Epithelial cell of proximal tubule (primary cell): ENCODE measurements at regions not wholly inside any gene's neighbourhood (a gene's known extent, or its start where the extent isn't known, plus 50 kb on each side); places are given as distances from the start of the nearest gene placed in this dataset.
"Not testable (repeated sequence)": the region's sequence is repeated elsewhere in the genome, so short reads cannot be mapped to it uniquely, and the experiment has no call there.

Experiments used
- DNase-seq: peaks from one replicate; pipeline ENCODE4 v3.0.0-alpha.2; 2011; ENCODE audit warnings: low read depth
- H3K4me3 ChIP-seq: 2 replicates; pipeline ENCODE4 v1.5.1; 2011; ENCODE audit warnings: low read depth, mild to moderate bottlenecking, low read length
- TF ChIP-seq, protein P1 (sequence below): conservative IDR thresholded peaks from 2 replicates; pipeline ENCODE4 v1.5.1; 2012; ENCODE audit warnings: low read depth, mild to moderate bottlenecking, low read length

DNA sequence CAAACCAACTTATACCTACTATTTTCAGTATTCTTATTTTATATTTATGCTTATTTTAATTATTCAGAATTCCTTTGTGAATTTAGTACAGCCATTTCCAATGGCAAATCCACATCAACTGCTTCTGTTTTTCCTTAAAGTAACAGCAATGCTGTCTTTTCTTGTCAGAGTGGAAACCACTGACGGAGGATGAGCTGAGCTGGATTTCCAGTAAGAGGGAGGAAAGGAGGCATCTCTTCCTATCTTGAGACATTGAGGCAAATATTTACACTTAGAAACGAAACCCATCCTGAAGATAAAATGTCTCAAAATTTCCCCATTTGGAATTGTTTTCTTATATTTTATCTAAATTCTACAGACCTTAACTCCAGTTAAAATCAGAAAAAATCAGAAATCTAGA is 66.1 kb upstream of the SLC44A3 start:
- TF ChIP-seq, protein P1, sequence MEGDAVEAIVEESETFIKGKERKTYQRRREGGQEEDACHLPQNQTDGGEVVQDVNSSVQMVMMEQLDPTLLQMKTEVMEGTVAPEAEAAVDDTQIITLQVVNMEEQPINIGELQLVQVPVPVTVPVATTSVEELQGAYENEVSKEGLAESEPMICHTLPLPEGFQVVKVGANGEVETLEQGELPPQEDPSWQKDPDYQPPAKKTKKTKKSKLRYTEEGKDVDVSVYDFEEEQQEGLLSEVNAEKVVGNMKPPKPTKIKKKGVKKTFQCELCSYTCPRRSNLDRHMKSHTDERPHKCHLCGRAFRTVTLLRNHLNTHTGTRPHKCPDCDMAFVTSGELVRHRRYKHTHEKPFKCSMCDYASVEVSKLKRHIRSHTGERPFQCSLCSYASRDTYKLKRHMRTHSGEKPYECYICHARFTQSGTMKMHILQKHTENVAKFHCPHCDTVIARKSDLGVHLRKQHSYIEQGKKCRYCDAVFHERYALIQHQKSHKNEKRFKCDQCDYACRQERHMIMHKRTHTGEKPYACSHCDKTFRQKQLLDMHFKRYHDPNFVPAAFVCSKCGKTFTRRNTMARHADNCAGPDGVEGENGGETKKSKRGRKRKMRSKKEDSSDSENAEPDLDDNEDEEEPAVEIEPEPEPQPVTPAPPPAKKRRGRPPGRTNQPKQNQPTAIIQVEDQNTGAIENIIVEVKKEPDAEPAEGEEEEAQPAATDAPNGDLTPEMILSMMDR: no peak
- no peak overlapping the region for H3K4me3 ChIP-seq
- DNase-seq: no peak

DNA sequence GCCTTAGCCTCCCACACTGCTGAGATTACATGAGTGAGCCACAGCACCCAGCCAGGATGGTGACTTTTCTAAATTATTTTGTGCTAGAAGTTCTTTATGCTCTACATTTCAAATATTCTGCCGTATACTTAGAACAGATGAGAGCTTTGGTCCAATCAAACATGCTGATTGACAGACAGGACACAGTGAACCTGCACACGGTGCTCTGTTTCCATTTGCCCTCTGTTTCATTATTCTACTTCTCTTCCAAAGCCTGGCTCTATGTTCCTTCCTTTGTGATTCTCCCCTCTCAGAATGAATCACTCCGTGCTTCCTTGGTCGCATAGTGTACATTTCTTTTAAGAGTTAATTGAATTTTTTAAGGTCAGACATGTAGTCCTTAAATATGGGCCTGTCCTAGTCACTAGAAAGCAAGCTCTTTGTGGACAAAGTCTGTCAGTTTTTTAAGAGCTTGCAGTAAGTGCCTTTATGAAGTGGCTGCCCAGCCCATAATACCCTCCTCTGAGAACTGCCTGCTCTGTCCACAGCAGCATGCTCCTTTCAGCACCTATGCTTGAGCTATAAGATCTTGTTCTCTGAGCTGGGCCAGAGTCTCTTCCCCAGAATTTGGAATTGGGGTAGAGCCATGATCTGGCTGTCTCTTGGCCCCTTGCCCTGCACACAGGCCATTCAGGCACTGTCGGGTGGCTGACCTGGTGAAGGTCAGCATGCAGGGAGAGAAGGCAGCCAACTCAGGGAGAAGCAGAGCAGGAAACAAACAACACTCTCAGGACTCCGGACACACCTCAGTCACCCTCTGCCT is 66.8 kb upstream of the SLC44A3 start:
- no peak overlapping the region for H3K4me3 ChIP-seq
- DNase-seq: no peak
- TF ChIP-seq, protein P1: no peak

DNA sequence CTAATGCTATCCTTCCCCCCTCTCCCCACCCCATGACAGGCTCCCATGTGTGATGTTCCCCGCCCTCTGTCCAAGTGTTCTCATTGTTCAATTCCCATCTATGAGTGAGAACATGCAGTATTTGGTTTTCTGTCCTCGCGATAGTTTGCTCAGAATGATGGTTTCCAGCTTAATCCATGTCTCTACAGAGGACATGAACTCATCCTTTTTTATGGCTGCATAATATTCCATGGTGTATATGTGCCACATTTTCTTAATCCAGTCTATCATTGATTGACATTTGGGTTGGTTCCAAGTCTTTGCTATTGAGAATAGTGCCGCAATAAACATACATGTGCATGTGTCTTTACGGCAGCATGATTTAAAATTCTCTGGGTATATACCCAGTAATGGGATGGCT is 68.7 kb upstream of the SLC44A3 start:
- DNase-seq, H3K4me3 ChIP-seq: not testable (repeated sequence)

DNA sequence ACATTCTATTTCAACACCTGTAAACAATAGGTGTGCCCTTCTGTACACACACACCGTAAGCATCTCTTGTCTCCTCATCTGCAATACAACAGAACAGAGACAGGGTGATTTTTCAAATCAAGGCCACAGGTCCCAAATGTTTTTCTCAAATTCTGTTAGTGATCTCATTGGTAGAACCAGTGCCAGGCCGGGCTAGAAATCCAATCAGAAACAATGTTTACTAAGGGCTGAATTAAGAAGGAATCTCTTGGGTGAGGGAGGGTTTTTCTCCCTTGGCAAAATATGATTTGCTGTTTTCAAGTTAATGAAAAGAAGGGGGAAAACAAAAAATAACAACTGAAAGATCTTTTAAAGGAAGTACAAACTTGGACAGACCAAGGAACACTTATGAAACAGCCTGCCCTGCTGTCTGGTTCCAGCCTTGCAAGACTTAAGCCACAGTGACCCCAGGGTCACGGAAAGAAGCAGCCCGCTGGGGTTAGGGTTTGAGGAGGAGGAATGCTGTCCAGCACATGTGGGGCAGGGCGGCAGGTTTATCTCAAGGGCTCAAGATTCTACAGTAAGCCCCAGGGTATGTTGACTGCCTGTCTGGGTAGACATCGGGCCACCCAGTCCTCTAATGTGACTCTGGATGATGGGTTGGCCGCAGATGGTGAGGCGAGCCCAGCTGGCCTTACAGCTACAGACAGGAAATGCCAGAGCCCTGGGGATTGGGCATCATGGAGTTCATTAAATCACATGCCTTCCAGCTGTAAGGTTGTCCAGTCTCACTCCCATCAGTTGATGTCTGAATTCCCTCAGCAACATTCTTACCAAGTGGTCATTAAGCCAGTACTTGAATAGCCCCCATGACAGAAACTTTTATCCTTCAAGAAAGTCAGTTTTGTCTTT is 73.3 kb upstream of the SLC44A3 start:
- TF ChIP-seq, protein P1: no peak
- no peak for DNase-seq
- no peak overlapping the region for H3K4me3 ChIP-seq

DNA sequence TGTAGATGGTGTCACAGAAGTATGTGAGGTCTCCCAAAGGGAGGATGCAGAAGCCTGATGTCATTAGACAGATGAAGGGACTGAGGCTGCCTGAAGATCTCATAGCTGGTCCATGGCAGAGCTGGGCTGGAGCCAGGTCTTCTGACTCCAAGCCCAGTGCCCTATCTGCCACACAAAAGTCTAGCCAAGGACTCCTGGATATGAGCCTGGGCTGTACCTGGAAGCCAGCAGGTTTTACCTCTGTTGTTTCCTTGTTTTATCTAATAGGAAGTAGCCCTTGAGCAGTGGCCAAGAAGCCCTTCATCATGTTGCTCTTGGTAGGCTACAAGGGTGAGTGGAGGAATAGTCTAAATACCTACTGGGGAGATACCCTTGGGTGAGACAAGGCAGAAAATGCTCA is 74.4 kb upstream of the SLC44A3 start:
- H3K4me3 ChIP-seq: no peak overlapping the region
- TF ChIP-seq, protein P1: no peak
- no peak for DNase-seq

DNA sequence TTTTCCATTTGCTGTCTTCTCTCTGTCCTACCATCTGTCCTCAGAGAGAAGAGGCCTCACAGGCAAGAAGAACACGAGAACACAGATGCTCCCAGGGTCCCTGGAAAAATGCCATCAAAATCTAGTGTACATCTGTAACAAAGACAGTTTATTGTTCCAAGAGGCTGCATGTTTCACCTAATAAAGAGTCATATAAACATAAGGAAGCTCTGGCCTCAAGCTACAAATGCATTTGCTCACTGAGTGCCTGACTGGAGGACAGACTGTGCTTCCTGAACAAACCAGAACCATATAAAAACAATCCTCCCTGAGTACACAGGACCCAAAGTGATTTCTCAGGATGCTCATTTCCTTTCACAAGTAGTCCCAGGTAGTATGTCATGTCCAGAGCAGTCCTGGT is 76.3 kb upstream of the SLC44A3 start:
- no peak for DNase-seq
- TF ChIP-seq, protein P1: no peak
- H3K4me3 ChIP-seq: no peak overlapping the region

DNA sequence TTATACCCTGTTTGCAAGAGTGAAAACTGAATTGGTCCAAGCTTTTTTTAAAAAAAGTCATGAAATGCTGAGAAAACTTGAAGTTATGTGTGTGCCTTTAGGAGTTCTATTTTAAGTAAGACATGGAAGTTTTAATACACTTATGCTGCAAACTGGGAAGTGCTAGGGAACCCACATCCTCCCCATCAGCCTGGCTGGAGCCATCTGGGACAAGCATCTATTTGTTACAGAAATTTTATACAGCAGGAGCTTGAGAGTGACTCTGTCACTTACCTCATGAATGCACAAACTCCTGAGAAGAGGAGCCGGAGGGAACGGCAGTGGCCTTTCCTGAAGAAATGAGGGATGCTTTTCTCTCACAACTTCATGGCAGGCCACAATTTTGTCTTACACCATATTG is 78.2 kb upstream of the SLC44A3 start:
- no peak for DNase-seq
- no peak overlapping the region for H3K4me3 ChIP-seq

More for the DNA sequence above, 78.2 kb upstream of the SLC44A3 start:
- TF ChIP-seq, protein P1: no peak
